GM13977 (cell line): ENCODE measurements at regions not wholly inside any gene's neighbourhood (a gene's known extent, or its start where the extent isn't known, plus 50 kb on each side); places are given as distances from the start of the nearest gene placed in this dataset.

ENCODE experiments used
- DNase-seq: peaks from one replicate; pipeline ENCODE4 v3.0.0; 2012; ENCODE audit warnings: low spot score
- in situ Hi-C: fragments of 300-500 bp; cut with MboI; formaldehyde crosslinking; loops from one replicate; pipeline ENCODE4 v1.12.0; 2022; ENCODE audit warnings: low sequenced_read_pairs, low pct_unique_long_range_greater_than_20kb, mixed read lengths, inconsistent platforms; ENCODE audit not compliant: unreplicated experiment
- TF ChIP-seq, protein P1 (sequence below): IDR thresholded peaks from 2 replicates; pipeline ENCODE4 v1.5.1; 2012; ENCODE audit warnings: mild to moderate bottlenecking, control low read depth; ENCODE audit not compliant: insufficient read depth; ENCODE audit errors: extremely low read depth, missing control alignments

DNA sequence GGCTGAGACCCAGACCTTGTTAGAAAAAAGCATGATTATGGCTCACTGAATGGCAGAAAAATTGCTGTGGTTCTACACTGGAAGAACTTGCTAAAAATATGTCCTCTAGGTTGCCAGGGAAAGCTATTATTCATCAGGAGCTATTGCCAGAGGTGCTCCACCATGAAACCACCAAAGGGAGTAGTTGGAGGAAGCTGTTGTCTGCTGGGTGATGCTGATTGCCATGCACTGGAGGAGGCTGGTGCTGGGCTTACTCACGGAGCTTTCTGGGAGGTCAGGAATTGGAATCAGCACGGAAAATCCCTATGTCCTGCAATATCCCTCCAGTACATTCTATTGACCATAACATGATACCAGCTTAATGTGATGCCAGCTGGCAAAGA, 199.6 kb upstream of the ZBED5 start:
- DNase-seq: no peak
- TF ChIP-seq, protein P1, sequence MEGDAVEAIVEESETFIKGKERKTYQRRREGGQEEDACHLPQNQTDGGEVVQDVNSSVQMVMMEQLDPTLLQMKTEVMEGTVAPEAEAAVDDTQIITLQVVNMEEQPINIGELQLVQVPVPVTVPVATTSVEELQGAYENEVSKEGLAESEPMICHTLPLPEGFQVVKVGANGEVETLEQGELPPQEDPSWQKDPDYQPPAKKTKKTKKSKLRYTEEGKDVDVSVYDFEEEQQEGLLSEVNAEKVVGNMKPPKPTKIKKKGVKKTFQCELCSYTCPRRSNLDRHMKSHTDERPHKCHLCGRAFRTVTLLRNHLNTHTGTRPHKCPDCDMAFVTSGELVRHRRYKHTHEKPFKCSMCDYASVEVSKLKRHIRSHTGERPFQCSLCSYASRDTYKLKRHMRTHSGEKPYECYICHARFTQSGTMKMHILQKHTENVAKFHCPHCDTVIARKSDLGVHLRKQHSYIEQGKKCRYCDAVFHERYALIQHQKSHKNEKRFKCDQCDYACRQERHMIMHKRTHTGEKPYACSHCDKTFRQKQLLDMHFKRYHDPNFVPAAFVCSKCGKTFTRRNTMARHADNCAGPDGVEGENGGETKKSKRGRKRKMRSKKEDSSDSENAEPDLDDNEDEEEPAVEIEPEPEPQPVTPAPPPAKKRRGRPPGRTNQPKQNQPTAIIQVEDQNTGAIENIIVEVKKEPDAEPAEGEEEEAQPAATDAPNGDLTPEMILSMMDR: no peak
- in situ Hi-C loops: no loop called here

DNA sequence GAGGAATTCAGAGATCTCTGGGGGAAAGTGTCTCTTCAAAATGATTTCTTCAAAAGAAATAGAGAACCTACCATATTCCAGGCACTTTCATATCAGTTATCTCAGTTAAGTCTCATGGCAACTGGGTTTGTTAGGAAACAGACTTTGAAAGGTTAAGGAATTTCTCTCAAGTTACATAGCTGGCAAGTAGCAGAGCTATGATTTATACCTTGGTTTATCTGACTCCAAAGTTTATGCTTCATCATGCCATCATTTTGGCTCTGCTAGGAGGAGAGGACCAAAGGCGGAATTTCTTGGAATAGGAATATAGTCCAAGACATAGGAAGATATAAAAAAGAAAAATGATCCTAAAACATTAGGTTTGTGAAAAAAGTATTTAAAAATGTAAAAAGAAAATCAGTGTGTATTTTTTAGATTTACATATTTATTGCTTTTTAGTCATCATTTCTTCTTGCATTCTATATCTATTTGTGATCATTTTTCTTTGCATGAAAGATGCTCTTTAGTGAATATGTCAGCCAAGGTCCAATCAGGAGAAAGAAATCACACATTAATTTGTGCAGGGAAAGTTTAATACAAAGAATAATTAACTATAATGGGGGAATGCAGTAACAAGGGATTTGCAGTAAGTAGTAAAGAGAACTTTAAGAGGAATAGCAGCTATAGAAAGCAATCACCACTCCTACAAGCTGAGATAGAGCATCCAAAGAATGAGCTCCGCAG, 199.1 kb upstream of the ZBED5 start:
- no peak for DNase-seq
- TF ChIP-seq, protein P1: no peak
- in situ Hi-C loops: no loop called here

- TF ChIP-seq, protein P1: no peak
- in situ Hi-C loops: no loop called here
- DNase-seq: no peak
These were observed 198.5 kb upstream of the ZBED5 start for GRCh38 chr11:11056316-11056715.

GRCh38 chr11:11047851-11048610, 190.2 kb upstream of the ZBED5 start:
- in situ Hi-C loops: no loop called here
- TF ChIP-seq, protein P1: no peak
- no peak for DNase-seq

- DNase-seq: no peak
- in situ Hi-C loops: no loop called here
- TF ChIP-seq, protein P1: no peak
These were observed 188.9 kb upstream of the ZBED5 start for GRCh38 chr11:11046781-11047180.

DNA sequence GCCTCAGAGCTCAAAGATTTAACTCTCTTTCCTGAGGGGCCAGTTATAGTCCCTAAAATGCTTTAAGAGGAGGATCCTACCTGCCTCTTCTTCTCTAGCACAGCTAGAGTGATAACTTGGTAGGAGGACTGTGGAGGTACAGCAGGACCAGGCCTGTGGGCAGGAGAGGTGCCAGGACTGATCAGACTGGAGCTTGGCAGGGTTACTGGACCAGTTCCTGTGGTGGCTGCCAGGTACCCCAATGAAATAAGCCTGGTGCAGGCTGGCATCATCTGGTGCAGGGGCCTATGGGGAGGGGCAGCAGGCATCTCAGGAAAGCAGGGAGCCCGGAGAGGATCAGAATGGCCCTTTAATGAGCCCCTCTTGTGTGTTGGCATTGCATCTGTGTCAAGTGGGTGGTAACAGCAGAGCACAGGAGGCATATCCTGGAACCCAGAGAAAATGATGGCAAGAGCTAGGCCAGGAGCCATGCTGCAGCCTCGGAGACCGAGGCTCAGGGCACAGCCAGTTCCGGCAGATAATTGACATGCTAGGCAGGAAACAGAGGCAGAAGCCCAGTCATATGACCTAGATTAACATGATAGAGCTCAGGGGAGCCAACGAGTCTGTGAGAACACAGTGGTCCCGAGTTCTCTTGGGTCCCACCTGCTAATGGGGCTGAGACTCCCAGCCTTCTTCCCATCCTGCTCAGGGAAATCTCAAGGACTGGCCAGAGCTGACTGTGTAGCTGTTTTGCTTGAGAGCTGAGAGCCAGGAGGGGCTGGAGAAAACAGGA, 187.5 kb upstream of the ZBED5 start:
- DNase-seq: no peak
- TF ChIP-seq, protein P1: no peak
- in situ Hi-C loops: no loop called here
